ENCODE measurements at regions not wholly inside any gene's neighbourhood (a gene's known extent, or its start where the extent isn't known, plus 50 kb on each side); places are given as distances from the start of the nearest gene placed in this dataset.
A peak's percentile ranks its signal among the peaks of the same experiment; 100 is the strongest.
"Not testable (repeated sequence)": the region's sequence is repeated elsewhere in the genome, so short reads cannot be mapped to it uniquely, and the experiment has no call there.

DNA sequence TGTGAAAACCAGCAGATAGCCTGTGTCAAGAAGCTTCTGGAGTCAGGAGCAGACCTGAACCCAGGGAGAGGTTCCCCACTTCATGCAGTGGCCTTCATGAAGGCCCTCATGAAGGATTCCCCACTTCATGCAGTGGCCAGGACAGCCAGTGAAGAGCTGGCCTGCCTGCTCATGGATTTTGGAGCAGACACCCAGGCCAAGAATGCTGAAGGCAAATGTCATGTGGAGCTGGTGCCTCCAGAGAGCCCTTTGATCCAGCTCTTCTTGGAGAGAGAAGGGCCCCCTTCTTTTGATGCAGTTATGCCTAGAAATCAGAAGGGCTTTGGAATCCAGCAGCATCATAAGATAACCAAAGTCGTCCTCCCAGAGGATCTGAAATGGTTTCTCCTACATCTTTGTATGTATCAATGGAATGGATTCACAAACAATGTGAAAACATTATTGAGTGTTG lies 103.9 kb upstream of the CHD2 start:
- no peak for DNase-seq
- Histone ChIP-seq H3K9me3 (replicated peaks) (no peaks in the 10 kb centered on the region), H3K4me3 (no peak overlapping the region), H3K36me3 (no peaks in the 10 kb centered on the region), H3K27ac (replicated peaks) (no peak overlapping the region), H3K27me3 (ENCODE audit: low read depth) (no peaks in the 10 kb centered on the region), H3K4me1 (peaks cover 5% of the 10 kb centered on the region)
- TF ChIP-seq, protein P1, sequence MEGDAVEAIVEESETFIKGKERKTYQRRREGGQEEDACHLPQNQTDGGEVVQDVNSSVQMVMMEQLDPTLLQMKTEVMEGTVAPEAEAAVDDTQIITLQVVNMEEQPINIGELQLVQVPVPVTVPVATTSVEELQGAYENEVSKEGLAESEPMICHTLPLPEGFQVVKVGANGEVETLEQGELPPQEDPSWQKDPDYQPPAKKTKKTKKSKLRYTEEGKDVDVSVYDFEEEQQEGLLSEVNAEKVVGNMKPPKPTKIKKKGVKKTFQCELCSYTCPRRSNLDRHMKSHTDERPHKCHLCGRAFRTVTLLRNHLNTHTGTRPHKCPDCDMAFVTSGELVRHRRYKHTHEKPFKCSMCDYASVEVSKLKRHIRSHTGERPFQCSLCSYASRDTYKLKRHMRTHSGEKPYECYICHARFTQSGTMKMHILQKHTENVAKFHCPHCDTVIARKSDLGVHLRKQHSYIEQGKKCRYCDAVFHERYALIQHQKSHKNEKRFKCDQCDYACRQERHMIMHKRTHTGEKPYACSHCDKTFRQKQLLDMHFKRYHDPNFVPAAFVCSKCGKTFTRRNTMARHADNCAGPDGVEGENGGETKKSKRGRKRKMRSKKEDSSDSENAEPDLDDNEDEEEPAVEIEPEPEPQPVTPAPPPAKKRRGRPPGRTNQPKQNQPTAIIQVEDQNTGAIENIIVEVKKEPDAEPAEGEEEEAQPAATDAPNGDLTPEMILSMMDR (IDR thresholded peaks at IDR 0.05; ENCODE audit: borderline replicate concordance), result no peak
- intact Hi-C loops (cut with micrococcal nuclease), result no loop called here

DNA sequence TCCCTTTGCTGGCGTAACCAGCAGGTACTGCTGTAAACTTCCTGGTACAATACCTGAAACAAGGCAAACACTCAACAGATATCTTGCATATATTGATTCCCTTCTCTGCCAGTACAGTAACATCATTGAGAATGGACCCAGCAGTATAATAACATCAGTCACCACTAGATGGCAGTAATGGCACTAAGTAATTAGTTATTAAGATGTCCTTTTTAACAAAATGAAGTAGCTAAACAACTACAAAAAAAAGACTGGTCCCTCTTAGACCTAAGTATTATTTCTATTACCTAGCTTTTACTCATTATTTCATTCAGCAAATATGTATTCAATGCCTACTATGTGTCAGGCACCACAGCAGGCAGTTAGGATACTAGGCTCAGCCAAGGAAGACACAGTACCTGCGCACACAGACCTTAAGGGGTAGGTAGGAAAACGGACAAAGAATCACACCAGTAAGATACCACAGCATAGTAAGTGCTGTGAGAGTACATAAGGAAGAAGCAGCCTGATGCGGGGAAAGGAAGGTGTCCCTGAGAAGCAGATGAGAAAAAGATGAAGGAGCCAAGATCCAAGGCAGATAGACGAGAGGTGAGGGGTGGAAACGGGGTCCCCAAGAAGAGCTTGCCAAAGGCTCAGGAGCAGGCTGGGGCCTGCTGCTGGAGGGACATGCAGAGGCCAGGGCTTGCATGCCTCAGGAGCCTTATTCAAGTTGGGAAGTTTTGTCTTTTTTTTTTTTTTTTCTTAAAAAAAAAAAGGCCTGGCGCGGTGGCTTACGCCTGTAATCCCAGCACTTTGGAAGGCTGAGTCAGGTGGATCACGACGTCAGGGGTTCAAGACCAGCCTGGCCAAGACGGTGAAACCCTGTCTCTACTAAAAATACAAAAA lies 102.7 kb upstream of the CHD2 start:
- TF ChIP-seq, protein P1 (IDR thresholded peaks at IDR 0.05; ENCODE audit: borderline replicate concordance), result peak; percentile 85
- no peak overlapping the region for H3K4me3 ChIP-seq
- intact Hi-C loops (cut with micrococcal nuclease), result no loop called here
- no peaks in the 10 kb centered on the region for H3K36me3 ChIP-seq
- peaks cover 11% of the 10 kb centered on the region for H3K4me1 ChIP-seq
- H3K27me3 ChIP-seq (ENCODE audit: low read depth), result no peaks in the 10 kb centered on the region
- H3K27ac ChIP-seq (replicated peaks), result no peak overlapping the region
- DNase-seq, result no peak
- no peaks in the 10 kb centered on the region for H3K9me3 ChIP-seq (replicated peaks)

DNA sequence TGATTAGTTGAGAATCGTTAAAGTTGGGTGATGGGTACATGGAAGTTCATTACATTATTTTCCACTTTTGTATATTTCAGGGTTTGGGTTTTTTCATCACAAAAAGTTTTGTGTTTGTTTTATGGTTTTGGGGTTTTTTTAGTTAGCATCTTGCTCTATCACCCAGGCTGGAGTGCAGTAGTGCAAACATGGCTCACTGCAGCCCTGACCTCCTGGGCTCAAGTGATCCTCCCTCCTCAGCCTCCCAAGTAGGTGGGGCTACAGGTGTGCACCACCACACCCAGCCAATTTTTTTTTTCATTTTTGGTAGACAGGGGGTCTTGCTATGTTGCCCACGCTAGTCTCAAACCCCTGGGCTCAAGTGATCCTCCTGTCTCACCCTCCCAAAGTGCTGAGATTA lies 100.1 kb upstream of the CHD2 start:
- Histone ChIP-seq H3K4me3 (no peak overlapping the region), H3K27ac (replicated peaks) (no peak overlapping the region), H3K9me3 (replicated peaks) (no peaks in the 10 kb centered on the region), H3K4me1 (peaks cover 27% of the 10 kb centered on the region), H3K36me3 (no peaks in the 10 kb centered on the region), H3K27me3 (ENCODE audit: low read depth) (no peaks in the 10 kb centered on the region)
- TF ChIP-seq, protein P1 (IDR thresholded peaks at IDR 0.05; ENCODE audit: borderline replicate concordance), result no peak
- intact Hi-C loops (cut with micrococcal nuclease), result loop anchor here (5.0 kb wide), 1 partner anchor 122 kb away; no protein-coding TSS in a partner anchor
- no peak for DNase-seq

DNA sequence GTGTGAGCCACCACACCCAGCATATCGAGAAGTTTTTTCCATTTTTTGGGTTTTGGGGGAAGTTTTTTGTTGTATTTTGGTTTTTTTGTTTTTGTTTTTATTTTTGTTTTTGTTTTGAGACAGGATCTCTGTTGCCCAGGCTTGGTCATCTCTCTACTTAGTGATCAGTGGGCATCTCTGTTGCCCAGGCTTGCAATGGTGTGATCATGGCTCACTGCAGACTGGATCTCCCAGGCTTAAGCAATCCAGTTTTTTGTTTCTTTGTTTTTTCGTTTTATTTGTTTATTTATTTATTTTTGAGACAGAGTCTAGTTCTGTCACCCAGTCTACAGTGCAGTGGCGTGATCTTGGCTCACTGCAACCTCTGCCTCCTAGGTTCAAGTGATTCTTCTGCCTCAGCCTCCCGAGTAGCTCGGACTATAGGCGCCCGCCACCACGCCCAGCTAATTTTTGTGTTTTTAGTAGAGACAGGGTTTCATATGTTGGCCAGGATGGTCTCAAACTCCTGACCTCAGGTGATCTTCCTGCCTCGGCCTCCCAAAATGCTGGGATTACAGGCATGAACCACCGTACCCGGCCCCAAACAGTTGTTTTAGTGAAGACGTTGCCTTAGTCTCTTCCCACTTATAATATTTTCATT lies 99.6 kb upstream of the CHD2 start:
- not testable (repeated sequence) for H3K27ac ChIP-seq (replicated peaks); DNase-seq; H3K36me3 ChIP-seq; H3K4me3 ChIP-seq; H3K9me3 ChIP-seq (replicated peaks); H3K27me3 ChIP-seq (ENCODE audit: low read depth)
- peaks cover 27% of the 10 kb centered on the region for H3K4me1 ChIP-seq
- intact Hi-C loops (cut with micrococcal nuclease), result loop anchor here (5.0 kb wide), 1 partner anchor 122 kb away; no protein-coding TSS in a partner anchor

DNA sequence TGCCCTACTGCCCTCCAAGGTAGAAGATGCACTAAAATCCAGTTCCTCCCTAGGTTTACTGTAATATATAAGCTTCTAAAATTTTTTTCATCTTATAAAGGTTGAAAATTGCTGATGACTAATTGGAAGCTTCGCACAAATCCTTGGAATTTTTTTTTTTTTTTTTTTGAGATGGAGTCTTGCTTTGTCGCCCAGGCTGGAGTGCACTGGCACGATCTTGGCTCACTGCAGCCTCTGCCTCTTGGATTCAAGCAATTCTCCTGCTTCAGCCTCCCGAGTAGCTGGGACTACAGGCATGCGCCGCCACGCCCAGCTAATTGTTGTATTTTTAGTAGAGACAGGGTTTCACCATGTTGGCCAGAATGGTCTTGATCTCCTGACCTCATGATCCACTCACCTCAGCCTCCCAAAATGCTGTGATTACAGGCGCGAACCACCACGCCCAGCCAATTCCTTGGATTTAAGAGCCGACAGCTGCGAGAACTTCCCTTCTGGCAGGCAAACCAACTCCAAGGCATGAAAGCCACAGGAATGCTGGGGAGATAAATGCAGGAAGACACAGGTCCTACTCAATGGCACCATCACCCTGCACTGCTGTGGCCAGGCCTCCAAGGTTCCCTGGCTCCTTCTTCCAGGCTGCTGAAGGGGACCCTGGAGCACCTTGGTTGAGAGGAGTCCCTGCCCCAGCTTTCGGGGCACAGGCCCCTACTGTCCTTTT lies 98.9 kb upstream of the CHD2 start:
- Histone ChIP-seq H3K4me1 (peaks cover 27% of the 10 kb centered on the region), H3K27ac (replicated peaks) (peak overlapping the region; percentile 81)
- intact Hi-C loops (cut with micrococcal nuclease), result loop anchor here (5.0 kb wide), 1 partner anchor 121 kb away; no protein-coding TSS in a partner anchor
- not testable (repeated sequence) for H3K36me3 ChIP-seq; H3K27me3 ChIP-seq (ENCODE audit: low read depth); H3K4me3 ChIP-seq; H3K9me3 ChIP-seq (replicated peaks); DNase-seq

DNA sequence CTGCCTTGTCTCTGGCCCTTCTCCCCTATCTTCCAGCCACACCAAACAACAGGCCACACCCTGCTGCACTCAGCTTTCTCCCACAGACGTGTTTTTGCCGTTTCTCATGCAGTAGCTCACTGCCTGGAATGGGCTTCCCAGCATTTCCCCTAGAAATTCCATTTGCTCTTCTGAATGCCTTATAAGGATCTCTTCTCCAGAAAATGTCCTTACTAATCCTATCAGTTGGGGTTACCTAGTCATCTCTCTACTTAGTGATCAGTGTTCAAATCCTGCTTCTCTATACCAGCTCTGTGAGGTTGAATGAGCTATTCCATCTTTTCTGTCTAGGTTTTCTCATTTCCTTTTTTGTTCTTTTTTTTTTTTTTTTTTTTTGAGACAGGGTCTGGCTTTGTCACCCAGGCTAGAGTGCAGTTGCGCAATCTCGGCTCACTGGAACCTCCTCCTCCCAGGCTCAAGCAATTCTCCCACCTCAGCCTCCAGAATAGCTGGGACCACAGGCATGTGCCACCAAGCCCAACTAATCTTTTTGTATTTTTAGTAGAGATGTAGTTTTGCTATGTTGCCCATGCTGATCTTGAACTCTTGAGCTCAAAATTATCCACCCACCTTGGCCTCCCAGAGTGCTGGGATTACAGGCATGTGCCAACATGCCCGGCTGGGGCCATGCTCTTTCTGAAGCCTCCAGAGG lies 98.2 kb upstream of the CHD2 start:
- intact Hi-C loops (cut with micrococcal nuclease), result loop anchor here (5.0 kb wide), 1 partner anchor 120 kb away; no protein-coding TSS in a partner anchor
- Histone ChIP-seq H3K27ac (replicated peaks) (peak overlapping the region; percentile 81), H3K4me1 (peaks cover 27% of the 10 kb centered on the region), H3K36me3 (no peaks in the 10 kb centered on the region), H3K4me3 (no peak overlapping the region), H3K9me3 (replicated peaks) (no peaks in the 10 kb centered on the region), H3K27me3 (ENCODE audit: low read depth) (no peaks in the 10 kb centered on the region)
- TF ChIP-seq, protein P1 (IDR thresholded peaks at IDR 0.05; ENCODE audit: borderline replicate concordance), result no peak
- DNase-seq, result peak; percentile 56

Data from left ventricle myocardium inferior (tissue), 1 donor.